Peyer's patch (tissue), 4 donors: ENCODE measurements at regions not wholly inside any gene's neighbourhood (a gene's known extent, or its start where the extent isn't known, plus 50 kb on each side); places are given as distances from the start of the nearest gene placed in this dataset.

Source experiments
- POLR2A ChIP-seq, 2 donors: fragments of 450-650 bp; IDR thresholded peaks; one replicate each; pipeline ENCODE4 v1.5.1; 2017; ENCODE audit warnings: antibody characterized with exemption in 2 of 2, mild to moderate bottlenecking in 2 of 2, moderate library complexity in 2 of 2
- TF ChIP-seq, protein P1 (sequence below), 6 experiments: fragments of 450-650 bp in 4 of 6; fragments of 200-600 bp in 2 of 6; sonication (generic) in 1 of 6; IDR thresholded peaks; one replicate each; pipeline ENCODE4 v1.5.1; 2017 to 2019; ENCODE audit warnings: antibody characterized with exemption in 6 of 6, mild to moderate bottlenecking in 3 of 6, moderate library complexity in 1 of 6

DNA sequence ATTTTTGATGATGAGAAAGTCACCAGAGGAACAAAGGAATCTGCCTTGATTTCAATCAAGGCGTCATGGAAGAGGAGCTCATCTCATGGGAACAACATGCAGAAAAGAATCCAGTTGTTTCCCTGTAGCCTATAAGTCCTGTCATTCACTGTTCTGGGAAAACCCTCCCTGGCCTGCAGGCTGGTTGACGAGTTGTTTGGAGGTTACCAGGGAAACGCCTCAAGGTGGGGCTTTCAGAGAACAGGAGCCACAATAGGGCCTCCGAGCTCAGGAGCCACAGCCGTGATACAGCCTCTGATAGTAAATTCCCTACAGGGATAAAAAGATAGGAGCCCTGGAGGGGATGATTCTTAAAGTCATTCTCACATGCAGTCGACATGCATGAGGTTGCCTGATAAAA is 135.2 kb downstream of the PSMG1 start:
- no peak for TF ChIP-seq POLR2A (IDR thresholded peaks at IDR 0.05)
- TF ChIP-seq, protein P1, sequence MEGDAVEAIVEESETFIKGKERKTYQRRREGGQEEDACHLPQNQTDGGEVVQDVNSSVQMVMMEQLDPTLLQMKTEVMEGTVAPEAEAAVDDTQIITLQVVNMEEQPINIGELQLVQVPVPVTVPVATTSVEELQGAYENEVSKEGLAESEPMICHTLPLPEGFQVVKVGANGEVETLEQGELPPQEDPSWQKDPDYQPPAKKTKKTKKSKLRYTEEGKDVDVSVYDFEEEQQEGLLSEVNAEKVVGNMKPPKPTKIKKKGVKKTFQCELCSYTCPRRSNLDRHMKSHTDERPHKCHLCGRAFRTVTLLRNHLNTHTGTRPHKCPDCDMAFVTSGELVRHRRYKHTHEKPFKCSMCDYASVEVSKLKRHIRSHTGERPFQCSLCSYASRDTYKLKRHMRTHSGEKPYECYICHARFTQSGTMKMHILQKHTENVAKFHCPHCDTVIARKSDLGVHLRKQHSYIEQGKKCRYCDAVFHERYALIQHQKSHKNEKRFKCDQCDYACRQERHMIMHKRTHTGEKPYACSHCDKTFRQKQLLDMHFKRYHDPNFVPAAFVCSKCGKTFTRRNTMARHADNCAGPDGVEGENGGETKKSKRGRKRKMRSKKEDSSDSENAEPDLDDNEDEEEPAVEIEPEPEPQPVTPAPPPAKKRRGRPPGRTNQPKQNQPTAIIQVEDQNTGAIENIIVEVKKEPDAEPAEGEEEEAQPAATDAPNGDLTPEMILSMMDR (IDR thresholded peaks at IDR 0.05): no peak
